ENCODE measurements at regions not wholly inside any gene's neighbourhood (a gene's known extent, or its start where the extent isn't known, plus 50 kb on each side); places are given as distances from the start of the nearest gene placed in this dataset.

GRCh38 chr5:116738239-116738614 is 163.6 kb upstream of the SEMA6A start:
- no peaks in the 10 kb centered on the region for H3K4me1 Mint-ChIP-seq (ENCODE audit: insufficient read depth, unreplicated experiment)
- ChIA-PET POLR2A (no interaction called here), CTCF (no interaction called here)
- H3K36me3 Mint-ChIP-seq (ENCODE audit: insufficient read depth, unreplicated experiment): no peaks in the 10 kb centered on the region
- H3K27ac Mint-ChIP-seq (ENCODE audit: low read depth, unreplicated experiment): no peak overlapping the region
- no TSS peak for BruUV-seq (replicated peaks)
- no peak for DNase-seq (ENCODE audit: unreplicated experiment)
- intact Hi-C loops (cut with micrococcal nuclease): no loop called here
- TF ChIP-seq CTCF (IDR thresholded peaks at IDR 0.05; ENCODE audit: unreplicated experiment): no peak
- no peaks in the 10 kb centered on the region for H3K9me3 Mint-ChIP-seq (ENCODE audit: unreplicated experiment)
- no peaks in the 10 kb centered on the region for H3K27me3 Mint-ChIP-seq (ENCODE audit: insufficient read depth, unreplicated experiment)
- no peak overlapping the region for H3K4me3 Mint-ChIP-seq (ENCODE audit: unreplicated experiment)

GRCh38 chr5:116736671-116737070 is 162.0 kb upstream of the SEMA6A start:
- Mint-ChIP-seq H3K27me3 (ENCODE audit: insufficient read depth, unreplicated experiment) (no peaks in the 10 kb centered on the region), H3K4me1 (ENCODE audit: insufficient read depth, unreplicated experiment) (no peaks in the 10 kb centered on the region), H3K36me3 (ENCODE audit: insufficient read depth, unreplicated experiment) (peaks cover 2% of the 10 kb centered on the region), H3K4me3 (ENCODE audit: unreplicated experiment) (no peak overlapping the region), H3K9me3 (ENCODE audit: unreplicated experiment) (no peaks in the 10 kb centered on the region), H3K27ac (ENCODE audit: low read depth, unreplicated experiment) (no peak overlapping the region)
- DNase-seq (ENCODE audit: unreplicated experiment): no peak
- no TSS peak for BruUV-seq (replicated peaks)
- ChIA-PET CTCF (no interaction called here), POLR2A (no interaction called here)
- no peak for TF ChIP-seq CTCF (IDR thresholded peaks at IDR 0.05; ENCODE audit: unreplicated experiment)
- intact Hi-C loops (cut with micrococcal nuclease): no loop called here

- no peak for DNase-seq (ENCODE audit: unreplicated experiment)
- CTCF ChIA-PET: no interaction called here
- intact Hi-C loops (cut with micrococcal nuclease): no loop called here
- no peaks in the 10 kb centered on the region for H3K4me1 Mint-ChIP-seq (ENCODE audit: insufficient read depth, unreplicated experiment)
- H3K4me3 Mint-ChIP-seq (ENCODE audit: unreplicated experiment): no peak overlapping the region
- no peak overlapping the region for H3K27ac Mint-ChIP-seq (ENCODE audit: low read depth, unreplicated experiment)
- TF ChIP-seq CTCF (IDR thresholded peaks at IDR 0.05; ENCODE audit: unreplicated experiment): no peak
- no peaks in the 10 kb centered on the region for H3K9me3 Mint-ChIP-seq (ENCODE audit: unreplicated experiment)
- peaks cover 4% of the 10 kb centered on the region for H3K36me3 Mint-ChIP-seq (ENCODE audit: insufficient read depth, unreplicated experiment)
- H3K27me3 Mint-ChIP-seq (ENCODE audit: insufficient read depth, unreplicated experiment): no peaks in the 10 kb centered on the region
- no TSS peak for BruUV-seq (replicated peaks)
- POLR2A ChIA-PET: no interaction called here
Observed at GRCh38 chr5:116733991-116734975, 159.7 kb upstream of the SEMA6A start.

GRCh38 chr5:116732591-116732990 is 158.0 kb upstream of the SEMA6A start:
- no peaks in the 10 kb centered on the region for H3K27me3 Mint-ChIP-seq (ENCODE audit: insufficient read depth, unreplicated experiment)
- peaks cover 4% of the 10 kb centered on the region for H3K36me3 Mint-ChIP-seq (ENCODE audit: insufficient read depth, unreplicated experiment)
- no peak for DNase-seq (ENCODE audit: unreplicated experiment)
- no TSS peak for BruUV-seq (replicated peaks)
- no peak overlapping the region for H3K27ac Mint-ChIP-seq (ENCODE audit: low read depth, unreplicated experiment)
- ChIA-PET CTCF (no interaction called here), POLR2A (no interaction called here)
- no peaks in the 10 kb centered on the region for H3K4me1 Mint-ChIP-seq (ENCODE audit: insufficient read depth, unreplicated experiment)
- H3K9me3 Mint-ChIP-seq (ENCODE audit: unreplicated experiment): no peaks in the 10 kb centered on the region
- no peak overlapping the region for H3K4me3 Mint-ChIP-seq (ENCODE audit: unreplicated experiment)
- TF ChIP-seq CTCF (IDR thresholded peaks at IDR 0.05; ENCODE audit: unreplicated experiment): no peak
- intact Hi-C loops (cut with micrococcal nuclease): no loop called here
